Limb (tissue), 2 donors: ENCODE measurements at regions not wholly inside any gene's neighbourhood (a gene's known extent, or its start where the extent isn't known, plus 50 kb on each side); places are given as distances from the start of the nearest gene placed in this dataset.
A peak's percentile ranks its signal among the peaks of the same experiment; 100 is the strongest.

Source experiments
- DNase-seq, 2 donors: peaks; one replicate each; pipeline ENCODE4 v3.0.0-alpha.2; 2016; ENCODE audit errors: extremely low spot score in 2 of 2

DNA sequence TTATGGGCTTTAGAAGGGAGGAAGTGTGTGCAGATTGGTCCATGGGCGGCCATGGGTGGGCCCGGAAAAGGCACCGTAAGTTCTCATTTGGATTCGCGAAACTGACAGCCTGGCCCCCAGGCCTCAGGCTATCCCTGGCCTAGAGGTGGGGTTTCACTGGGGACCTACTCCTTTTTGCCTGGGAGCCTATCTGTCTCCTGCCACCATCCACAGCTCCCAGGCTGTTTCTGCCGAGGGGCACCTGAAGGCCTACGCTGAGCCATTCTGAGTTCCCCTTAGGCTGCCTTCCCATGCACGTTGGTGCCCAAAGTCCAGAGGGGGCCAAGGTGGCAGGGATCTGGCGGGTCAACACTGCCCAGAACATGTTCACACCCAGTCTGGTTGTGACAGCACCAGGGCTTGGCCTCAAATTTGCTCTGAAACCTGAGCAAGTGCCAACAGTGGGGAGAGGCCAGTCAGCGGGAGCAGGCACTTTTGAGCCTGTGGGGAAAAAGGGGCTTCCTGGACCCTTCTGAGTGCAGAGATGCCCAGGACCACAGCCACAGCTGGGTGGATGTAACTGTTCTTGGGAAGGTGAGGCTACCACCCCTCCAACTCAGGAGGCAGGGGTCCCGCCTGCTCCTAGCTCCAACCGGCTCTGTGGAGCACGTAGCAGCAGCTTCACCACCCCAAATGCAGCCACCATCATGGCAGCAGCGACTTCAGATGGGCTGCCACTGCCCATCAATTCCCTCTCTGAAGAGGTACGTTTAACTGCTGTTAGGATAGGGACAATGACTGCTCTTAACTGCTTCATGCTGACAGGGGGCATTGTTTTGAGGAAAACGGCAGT lies 73.6 kb upstream of the ZNF804A start:
- no peak for DNase-seq

DNA sequence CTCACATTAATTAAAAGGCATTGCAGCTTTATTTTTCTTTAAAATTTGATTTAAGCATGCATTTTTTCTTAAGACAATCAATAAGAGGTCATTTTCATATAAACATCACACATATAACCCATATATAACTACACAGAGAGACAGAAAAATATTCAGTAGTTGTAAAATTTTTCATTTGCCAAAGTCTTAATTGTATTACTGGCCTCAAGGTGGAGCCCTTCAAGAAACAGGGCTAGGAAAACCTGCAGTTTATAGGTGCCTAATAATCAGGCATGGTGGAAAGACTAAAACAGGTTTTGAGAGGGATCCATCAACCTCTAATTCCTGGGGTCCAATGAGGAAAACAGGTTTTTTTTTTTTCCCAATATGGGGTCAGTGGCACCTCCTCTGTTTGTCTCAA lies 71.3 kb upstream of the ZNF804A start:
- no peak for DNase-seq

DNA sequence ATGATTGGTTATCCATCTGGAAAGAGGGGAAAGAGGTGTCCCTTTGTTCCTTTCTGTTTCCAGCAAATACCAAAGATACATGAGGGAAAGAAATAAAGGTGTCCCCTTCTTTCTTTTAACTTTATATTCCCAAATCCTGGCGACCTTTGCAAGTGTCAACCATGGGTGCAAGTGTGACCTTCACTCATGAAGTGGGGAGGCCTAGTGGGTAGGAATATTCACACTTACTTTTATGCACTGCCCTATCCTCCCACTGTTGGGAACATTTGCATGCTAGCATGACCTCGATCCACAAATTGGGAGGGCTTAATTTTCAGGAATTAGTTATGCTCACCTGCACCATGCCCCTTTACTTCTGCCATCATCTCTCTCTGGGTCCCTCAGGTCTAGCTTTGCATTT lies 70.2 kb upstream of the ZNF804A start:
- no peak for DNase-seq

DNA sequence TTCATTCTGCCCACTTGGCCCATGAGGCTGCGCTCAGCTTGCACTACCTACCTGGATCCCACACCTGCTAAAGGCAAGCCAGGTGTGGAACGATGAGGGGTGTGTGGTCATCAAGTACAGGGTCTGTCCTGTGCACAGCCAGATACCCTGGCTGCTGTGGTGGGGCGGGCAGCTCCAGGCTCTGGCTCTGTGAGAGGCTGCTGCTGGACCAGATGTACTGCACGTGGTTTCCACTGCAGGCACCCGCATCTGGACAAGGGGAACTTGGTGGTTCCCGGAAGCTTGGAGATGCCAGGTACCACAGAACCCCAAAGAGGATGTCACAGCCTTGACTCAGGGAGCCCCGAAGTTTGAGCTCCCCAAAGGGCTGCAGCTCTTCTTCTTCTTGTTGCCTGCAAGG lies 68.1 kb upstream of the ZNF804A start:
- DNase-seq, result no peak

DNA sequence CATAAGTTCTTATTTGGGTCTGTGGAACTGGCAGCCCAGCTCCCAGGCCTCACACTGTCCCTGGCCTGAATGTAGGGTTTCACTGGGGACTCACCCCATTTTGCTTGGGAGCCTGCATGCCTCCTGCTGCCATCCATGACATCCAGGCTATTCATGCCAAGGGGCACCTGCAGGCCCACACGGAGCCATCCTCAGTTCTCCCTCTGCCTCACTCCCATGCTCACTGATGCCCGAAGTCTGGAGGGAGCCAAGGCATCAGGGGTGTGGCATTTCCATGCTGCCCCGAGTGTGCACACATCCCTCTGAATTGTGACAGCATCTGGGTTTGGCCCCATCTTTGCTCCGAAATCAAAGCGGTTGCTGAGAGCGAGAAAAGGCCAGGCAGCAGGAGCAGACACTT lies 67.4 kb upstream of the ZNF804A start:
- no peak for DNase-seq

DNA sequence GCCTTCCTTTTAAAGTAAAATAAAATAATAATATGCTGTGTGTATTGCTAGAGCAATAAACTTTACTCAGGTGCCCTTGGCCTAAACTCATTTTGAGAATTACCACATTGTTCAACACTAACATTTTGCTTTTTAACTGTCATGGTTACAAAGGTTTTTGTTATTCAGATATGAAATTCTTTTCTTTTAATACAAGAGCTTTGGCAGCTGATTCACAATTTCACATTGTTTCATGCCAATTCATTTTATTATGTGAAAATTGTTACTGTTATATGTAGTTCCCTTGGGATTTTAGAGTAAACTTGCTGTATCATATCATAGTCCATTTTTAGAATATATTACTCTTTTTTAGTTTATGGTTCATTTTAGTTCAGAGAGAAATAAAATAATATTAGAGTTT lies 65.8 kb upstream of the ZNF804A start:
- peak in 1 of 2 donors; percentile 46 for DNase-seq

DNA sequence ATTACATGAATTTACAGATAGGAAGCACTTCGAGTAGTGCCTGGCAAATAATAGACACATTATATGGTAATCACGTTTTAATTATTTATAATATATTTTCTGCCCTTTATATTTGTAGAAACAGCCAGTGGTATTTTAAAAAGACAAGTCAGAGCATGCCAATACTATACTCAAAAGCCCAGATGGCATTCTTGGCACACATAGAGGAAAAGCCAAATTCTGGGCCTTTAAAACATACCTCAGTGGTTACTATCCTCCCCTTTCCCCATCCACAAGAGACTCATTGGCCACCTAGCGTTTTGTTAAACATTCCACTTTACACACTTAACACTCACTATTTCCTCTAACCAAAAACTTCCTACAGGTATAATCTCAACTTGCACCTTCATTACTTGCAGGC lies 63.3 kb upstream of the ZNF804A start:
- DNase-seq, result no peak

DNA sequence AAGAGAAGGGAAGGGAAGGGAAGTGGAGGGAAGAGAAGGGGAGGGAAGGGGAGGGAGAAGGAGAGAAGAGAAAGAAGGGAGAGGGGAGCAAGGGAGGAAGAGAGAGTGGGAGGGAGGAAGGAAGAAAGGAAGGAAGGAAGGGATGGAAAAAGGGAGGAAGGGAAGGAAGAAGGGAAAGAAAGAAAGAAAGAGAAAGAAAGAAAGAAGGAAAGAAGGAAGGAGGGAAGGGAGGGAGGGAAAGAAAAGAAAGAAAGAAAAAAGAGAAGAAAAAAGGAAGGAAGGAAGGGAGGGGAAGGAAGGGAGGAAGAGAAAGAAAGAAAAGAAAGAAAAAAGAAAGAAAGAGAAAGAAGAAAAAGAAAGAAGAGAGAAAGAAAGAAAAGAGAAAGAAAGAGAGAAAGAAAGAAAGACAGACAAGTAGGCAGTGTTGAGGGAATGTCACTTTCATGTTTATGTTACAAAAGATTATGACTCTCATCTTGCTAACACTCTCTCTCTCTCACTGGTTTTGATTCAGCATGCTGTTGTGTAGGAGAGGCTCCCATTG lies 58.0 kb upstream of the ZNF804A start:
- no peak for DNase-seq

DNA sequence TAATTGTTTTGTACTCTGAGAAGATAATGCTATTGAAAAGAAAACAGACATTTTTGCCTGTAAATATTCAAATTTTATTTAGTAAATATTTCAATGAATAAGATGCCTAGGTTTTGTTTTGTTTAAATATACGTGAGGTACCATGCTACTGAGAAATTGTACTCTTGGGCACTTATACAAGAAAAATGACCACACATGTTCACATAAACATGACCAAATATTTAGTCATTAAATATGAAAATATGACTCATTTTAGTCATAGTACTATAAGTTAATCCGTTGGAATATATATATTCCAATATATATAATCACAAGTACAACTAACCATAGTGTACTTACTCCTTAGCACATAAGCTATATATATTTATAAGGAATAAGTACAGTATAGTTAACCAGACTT lies 56.7 kb upstream of the ZNF804A start:
- DNase-seq, result no peak

DNA sequence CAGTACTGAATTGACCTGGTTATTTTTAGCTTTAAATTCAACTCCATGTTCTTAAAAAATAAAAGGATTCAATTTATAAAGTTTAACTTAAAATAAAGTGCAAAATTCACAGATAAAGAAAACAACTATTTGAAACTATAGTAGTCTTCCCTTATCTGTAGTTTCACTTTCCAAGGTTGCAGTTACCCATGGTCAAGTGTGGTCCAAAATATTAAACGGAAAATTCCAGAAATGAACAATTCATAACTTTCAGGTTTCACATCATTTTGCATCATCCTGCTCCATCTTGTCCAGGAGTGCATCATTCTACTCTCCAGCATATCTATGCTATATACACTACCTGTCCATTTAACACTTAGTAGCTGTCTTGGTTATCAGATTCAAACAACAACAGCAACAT lies 54.5 kb upstream of the ZNF804A start:
- DNase-seq, result no peak
